Transverse colon (tissue), 3 donors: ENCODE measurements at regions not wholly inside any gene's neighbourhood (a gene's known extent, or its start where the extent isn't known, plus 50 kb on each side); places are given as distances from the start of the nearest gene placed in this dataset.

Experiments
- CTCF ChIP-seq, 5 experiments: fragments of 200-600 bp in 3 of 5; fragments of 450-650 bp in 2 of 5; sonication (generic) in 3 of 5; IDR thresholded peaks; 1 replicate in 2 of 5; 2 replicates in 3 of 5; pipeline ENCODE4 v1.5.1; 2016 to 2017; ENCODE audit warnings: antibody characterized with exemption in 5 of 5, inconsistent platforms in 3 of 5, mild to moderate bottlenecking in 2 of 5, moderate library complexity in 1 of 5
- POLR2A ChIP-seq: fragments of 450-650 bp; IDR thresholded peaks from one replicate; pipeline ENCODE4 v1.6.1; 2016; ENCODE audit warnings: antibody characterized with exemption, mild to moderate bottlenecking, moderate library complexity

GRCh38 chr4:151486168-151486567 is 77.2 kb downstream of the FHIP1A start:
- no peak for TF ChIP-seq CTCF (IDR thresholded peaks at IDR 0.05)
- TF ChIP-seq POLR2A: no peak
